IPS-NIHi7 (cell line): ENCODE measurements at regions not wholly inside any gene's neighbourhood (a gene's known extent, or its start where the extent isn't known, plus 50 kb on each side); places are given as distances from the start of the nearest gene placed in this dataset.

Source experiments
- DNase-seq: peaks from one replicate; pipeline ENCODE4 v3.0.0; 2012; ENCODE audit warnings: mixed read lengths; ENCODE audit errors: extremely low spot score

DNA sequence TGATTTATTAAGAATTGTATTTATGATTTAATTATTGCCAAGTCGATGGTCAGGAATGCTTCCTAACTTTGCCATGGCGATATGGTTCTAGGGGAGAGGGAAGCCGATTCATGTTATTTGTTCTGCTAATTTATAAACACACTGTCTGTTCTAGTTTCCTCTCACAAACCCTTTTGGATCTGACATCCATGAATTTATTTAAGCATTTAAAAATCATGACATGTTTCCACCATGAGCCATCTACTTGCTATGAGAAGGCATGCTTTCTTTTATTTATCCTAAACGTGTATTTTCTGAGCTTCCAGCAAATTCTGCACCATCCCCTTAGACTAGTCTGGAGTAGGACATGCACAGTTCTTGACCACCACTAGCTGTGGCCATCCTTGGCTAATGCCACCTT is 136.6 kb upstream of the STC2 start:
- DNase-seq: no peak

DNA sequence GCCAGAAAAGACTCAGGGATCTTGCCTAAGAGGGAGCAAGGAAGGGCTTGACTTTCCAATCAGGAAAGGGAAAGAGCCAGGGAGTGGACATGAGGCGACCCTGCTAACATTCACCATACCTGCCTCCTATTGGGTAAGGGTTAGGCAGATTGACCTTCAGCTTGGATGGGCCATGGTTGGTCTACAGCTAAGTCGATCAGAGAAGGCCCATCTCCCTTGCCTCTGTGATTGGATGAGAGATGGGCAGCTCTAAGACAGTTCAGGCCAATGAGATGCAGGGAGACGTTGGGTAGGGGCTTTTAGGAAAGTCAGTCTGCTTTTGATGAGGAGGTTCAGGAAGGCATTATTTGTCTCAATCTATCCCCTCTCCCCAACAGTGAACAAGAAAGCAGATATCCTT is 135.0 kb upstream of the STC2 start:
- DNase-seq: no peak

DNA sequence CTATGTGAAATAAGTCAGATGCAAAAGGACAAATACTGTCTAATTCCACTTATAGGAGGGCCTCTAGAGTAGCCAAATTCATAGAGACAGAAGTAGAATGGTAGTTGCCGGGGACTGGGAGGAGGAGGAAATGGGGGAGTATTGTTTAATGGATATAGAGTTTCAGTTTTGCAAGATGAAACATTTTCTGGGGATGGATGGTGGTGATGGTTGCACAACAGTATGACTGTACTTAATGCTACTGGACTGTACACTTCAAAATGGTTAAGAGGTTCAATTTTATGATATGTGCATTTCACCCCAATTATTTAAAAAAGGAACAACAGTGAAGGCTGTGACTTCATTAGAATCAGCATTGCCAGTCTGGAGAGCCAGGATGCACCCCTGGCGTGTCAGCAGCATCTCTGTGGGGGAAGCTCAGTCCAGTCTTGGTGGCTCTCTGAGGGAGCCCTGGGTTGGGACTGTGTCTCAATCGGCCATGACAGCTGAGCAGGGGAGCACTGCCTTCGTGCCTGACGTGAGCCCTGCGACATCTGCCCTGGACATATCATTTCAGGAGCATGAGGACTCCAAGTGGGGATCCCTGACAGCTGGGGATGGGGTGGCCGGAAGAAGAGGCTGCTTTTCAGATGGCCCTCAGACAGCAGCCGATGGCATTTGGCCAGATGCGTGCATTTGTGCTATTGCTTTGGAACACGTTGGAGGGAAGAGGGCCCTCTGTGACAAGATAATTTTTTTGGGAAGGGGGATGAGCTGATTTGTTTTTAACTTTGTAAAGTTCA is 130.8 kb upstream of the STC2 start:
- no peak for DNase-seq

DNA sequence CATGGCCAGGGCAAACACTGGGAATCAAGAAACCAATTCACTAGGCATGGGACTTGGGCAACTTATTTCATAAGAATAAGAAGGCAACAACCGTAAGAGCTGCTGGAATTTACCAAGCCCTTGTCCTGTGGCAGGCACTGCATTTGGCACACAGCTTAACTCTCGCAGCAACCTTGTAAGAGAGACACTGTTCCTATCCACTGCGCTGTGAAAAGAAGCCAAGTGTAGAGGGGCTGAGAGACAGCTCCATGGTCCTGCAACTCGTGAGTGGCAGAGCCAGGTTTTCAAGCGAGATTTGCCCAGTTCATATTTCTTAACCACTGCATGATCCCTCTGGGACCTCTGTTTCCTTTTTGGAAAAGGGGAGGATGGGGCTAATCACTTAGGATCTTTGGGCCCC is 129.3 kb upstream of the STC2 start:
- no peak for DNase-seq

DNA sequence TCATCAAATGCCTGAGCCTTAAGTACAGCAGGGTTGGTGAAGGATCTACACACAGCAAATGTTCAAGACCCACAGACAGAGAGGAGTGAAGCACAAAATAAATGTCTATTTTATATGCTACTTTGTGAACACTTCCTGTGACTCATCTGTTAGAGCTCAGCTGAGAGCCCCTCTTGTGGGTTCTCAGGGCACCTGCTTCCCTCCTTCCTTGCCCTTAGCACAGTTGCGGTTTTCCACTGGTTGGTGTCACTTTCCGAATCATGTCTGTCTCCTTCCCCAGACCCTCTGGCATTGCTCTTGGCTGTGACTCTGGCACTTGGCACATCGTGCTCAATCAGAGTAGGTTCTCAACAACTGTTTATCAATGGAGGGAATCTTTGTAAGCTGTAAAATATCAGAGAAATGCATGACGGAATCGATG is 128.5 kb upstream of the STC2 start:
- DNase-seq: no peak

DNA sequence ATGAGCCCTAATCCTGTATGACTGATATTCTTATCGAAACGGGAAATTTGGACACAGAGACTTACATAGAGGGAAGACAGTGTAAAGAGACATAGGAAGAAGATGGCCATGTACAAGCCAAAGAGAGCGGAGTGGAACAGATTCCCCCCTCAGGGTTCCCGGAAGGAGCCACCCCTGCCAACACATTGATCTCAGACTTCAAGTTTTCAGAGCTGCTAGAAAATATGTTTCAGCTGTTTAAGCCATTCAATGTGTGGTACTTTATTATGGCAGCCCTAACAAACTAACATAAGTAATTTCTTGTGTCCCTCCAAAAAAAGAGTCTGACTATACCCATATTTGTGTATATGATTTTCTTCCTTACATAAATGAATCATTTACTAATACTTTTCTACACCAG is 128.0 kb upstream of the STC2 start:
- no peak for DNase-seq

- no peak for DNase-seq
Observed at GRCh38 chr5:173455599-173455957, 127.4 kb upstream of the STC2 start.

GRCh38 chr5:173454736-173455598 is 126.8 kb upstream of the STC2 start:
- DNase-seq: no peak

- DNase-seq: no peak
Observed at GRCh38 chr5:173454361-173454735, 126.1 kb upstream of the STC2 start.

GRCh38 chr5:173453167-173453566 is 125.0 kb upstream of the STC2 start:
- DNase-seq: no peak

DNA sequence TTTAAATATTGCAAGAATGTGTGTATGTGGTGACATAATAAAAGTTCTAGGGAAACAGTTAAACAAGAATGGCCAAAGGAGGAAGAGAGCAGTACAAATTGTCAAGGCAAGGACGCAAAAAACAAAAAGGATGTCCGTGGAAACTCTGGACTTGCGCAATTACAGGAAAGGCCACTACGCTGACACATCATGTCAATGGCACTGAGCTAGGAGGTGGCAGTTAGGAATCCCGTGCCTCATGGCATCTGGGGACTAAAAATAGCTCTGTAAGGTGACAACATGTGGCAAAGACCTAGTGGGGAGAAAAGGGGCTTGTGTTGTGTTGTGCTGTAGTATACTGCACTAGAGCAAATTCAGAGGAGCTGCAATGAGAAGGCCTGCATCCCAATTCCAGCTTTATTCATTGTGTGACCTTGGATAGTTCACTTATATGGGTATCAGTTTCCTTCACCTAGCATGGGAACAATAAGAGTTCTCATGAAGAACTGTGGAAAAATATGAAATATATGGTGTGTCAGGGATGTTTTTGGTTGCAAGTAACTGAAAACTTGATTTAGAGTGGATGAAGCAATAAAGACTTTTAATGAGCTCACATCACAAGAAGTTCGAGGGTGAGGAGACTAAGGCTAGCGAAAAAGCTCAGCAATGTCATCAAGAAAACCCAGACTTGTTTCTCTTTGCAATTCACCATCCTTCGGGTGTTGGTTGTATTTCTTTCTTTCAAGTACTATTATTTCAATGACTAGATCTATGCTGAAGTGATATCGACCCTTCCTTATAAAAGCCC is 124.1 kb upstream of the STC2 start:
- no peak for DNase-seq

DNA sequence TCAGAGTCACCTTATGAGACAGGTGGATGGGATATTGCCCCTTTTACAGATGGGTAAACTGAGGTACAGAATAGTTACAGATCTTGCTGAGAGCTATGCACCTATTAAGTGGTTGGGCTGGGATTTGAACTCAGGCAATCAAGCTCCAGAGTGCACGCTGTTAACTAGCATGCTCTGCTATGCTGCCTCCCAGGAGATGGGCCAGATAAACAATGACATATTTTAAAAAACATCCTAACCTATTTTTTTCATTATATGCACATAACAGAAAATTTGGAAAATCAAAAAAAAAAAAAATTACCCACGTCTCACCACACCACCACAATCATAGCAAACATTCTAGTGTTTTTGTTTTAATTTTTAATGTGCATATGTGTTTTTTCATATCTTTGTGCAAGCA is 123.4 kb upstream of the STC2 start:
- no peak for DNase-seq

DNA sequence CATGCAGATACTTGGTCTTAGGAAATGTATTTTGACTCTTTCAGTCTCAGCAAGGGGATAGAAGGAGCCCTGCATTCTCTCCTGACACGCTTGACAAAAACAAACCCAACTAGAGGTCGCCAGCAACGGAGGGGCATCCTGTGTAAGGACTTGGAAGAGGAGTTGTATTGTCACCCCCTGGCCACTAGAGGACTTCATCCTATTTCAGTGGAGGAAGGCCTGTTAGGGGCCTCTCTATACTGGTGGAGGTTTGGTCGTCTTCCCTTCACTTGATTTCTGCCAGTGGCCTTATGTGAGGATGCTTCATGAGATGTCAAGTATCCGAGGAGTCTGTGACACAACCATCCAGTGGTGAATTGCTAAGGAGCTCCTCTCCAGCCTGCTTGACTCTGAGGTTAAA is 122.8 kb upstream of the STC2 start:
- DNase-seq: peak; percentile 80

DNA sequence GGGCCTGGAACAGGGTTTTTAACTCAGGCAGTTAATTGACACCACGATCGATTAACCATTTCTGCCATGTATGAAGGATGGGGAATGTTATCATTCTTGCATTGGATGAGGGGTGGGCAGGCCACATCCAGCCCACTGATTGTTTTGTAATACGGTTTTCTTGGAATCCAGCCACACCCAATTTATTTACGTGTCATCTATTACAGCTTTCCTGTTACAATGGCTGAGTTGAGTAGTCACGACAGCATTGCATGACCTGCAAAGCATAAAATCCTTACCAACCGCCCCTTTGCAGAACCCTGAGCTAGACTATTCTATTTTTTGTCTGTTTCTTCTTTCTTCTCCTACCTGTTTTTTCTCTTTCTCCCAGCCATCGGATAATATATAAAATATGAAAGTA is 122.0 kb upstream of the STC2 start:
- no peak for DNase-seq

GRCh38 chr5:173448856-173449255 is 120.6 kb upstream of the STC2 start:
- DNase-seq: no peak

DNA sequence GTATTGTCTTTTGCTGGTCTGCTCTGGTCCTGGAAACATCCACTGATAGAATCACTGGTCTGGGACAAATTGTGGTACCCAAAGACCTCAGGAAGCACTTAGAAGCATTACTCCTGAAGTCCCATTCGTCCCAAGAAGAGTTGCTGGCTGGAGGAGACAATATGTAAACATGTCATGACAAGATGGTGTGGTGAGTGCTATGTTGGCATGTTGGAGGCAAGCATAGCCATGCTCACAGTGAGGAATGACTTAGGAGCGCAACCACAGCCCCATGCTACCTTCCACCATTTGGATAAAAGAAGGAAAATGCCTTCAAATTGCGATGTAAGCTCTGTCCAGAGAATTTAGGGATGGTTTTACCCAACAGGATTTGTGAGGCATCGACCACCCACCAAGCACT is 115.8 kb upstream of the STC2 start:
- DNase-seq: no peak

DNA sequence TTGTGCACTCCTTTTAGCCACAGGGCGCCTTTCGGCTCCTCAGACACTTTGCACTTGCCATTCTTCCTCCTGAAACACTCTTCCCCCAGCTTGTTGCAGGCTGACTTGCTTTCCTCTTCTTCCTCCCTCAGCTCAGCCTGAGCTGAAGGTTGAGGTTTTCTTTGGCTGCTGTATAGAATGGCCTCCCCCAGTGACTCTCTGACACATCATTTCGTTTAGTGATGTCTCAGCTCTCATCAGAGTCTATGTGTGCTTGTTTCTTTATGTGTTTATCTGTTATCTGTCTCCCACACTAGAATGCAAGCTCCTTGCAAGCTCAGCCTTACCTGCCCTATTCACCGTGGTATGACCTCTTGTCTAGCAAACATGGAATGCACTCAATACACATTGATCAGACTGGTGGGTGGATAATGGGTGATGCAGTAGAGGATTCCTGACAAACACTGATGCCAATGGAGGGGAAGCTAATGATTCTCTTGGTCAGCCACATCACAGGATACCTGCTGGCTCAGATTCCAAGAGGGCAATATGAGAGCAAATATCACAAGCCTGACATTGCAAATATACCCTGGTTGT is 112.9 kb upstream of the STC2 start:
- no peak for DNase-seq

GRCh38 chr5:173438951-173439350 is 110.7 kb upstream of the STC2 start:
- no peak for DNase-seq

DNA sequence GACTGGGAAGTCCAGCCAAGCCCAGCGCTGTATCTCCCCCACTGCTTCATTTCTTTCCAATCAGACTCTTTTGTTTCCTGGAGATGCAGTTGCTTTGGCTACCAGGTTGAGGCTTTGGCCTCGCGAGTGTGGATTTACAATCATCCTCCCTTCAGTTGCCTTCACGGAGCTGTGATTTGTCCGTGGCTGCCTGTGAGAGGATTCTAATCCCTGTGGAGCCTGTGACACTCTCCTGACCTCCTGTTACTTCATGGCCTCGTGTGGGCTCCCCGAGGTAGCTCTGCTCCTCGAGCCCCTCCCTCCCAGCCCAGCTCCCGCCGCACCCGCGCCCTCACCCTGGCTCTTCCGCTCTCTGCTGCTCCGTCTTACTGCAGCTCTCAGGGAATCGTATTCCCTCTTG is 107.2 kb upstream of the STC2 start:
- DNase-seq: peak; percentile 36

DNA sequence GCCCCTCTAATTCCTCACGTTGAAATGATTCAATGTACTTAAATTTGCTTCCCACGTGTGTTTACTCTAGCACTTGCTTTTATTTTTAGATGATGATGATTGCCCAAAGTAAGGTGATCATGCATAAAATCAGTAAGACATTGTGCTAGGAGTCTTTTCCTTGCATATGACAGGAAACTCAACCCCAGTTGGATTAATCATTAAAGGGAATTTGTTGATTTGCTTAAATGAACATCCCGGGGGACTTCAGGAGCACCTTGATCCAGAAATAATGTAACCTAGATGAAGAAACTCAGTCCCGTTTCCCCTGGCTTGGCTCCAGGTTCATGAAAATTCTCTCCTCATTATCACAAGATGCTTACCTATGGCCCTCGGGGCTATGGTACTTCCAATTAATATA is 106.1 kb upstream of the STC2 start:
- no peak for DNase-seq

DNA sequence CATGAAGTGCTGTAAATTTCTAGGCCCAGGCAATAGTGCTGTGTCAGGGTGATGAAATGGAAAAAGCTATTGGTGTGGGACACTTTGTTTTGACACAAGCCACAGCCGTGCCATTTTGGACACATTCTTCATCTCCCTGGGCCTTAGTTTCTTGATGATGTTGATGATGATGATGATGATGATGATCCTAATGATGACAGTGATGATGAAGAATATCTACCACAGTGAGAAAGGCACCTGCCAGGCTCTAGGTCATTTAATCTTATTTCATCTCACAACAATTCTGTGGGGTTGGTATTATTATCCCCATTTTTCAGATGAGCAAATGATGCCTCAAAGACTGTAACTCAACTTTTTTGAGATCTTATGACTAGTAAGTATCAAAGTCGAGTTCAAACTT is 102.2 kb upstream of the STC2 start:
- DNase-seq: no peak

DNA sequence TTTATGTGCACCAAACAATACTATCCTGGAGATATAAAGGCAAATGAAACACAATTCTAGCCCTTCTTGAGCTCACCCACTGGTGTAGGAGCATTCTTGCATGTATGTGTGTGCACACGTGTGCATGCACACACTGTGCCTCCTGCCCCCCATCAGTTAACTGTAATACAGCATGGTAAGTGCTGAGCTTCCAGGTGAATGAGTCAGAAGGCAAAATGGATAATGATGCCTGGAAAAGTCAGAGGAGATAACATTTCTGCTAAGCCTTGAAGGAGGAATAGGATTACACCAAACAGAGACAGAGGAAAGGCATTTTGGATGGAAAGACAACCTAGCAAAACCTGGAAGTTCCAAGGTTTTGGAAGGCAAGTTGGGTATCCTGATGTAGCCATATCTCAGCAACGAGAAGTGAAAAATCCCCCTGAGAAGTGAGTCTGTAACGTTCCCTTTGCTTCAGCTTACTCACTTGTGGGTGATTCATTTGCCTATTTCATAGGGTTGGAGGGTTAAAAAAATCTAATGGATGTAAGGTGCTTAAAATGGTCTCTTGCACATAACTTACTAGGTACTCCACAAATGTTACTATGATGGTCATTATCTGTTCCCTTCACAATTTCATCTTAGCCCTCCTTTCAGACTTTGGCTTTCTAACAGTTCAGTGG is 101.4 kb upstream of the STC2 start:
- no peak for DNase-seq
